SK-N-SH (cell line): ENCODE measurements at regions not wholly inside any gene's neighbourhood (a gene's known extent, or its start where the extent isn't known, plus 50 kb on each side); places are given as distances from the start of the nearest gene placed in this dataset.

Source experiments
- CTCF ChIA-PET: fragments of 300-600, 350-600 bp; formaldehyde crosslinking; extraction: SDS; loops from one replicate; lab custom pipeline; 2021; lab: Yijun Ruan, JAX
- POLR2A ChIA-PET: fragments of 350-600 bp; sonication (Branson Sonifier 250); formaldehyde crosslinking; extraction: SDS; loops from one replicate; lab custom pipeline; 2020; ENCODE audit warnings: antibody characterized with exemption, inconsistent platforms; lab: Yijun Ruan, JAX
- DNase-seq: peaks from one replicate; pipeline ENCODE4 v3.0.0; 2012
- H2AFZ ChIP-seq: fragments of 200-600 bp; sonication (generic); 2 replicates; pipeline ENCODE4 v1.8.1; 2016; ENCODE audit warnings: antibody characterized with exemption, mild to moderate bottlenecking, low read depth
- H3F3A ChIP-seq: fragments of 200-600 bp; sonication (generic); replicated peaks from 2 replicates; pipeline ENCODE3; 2016; ENCODE audit warnings: antibody characterized with exemption, mild to moderate bottlenecking; ENCODE audit not compliant: insufficient read depth
- H3K27ac ChIP-seq, 2 experiments: fragments of 200-500 bp in 1 of 2; fragments of 200-600 bp in 1 of 2; sonication (Bioruptor generic) in 1 of 2; sonication (generic), shearing (Covaris generic) in 1 of 2; 2 replicates each; pipeline versions ENCODE4 v1.5.1 to v1.6.1; 2014 to 2016; ENCODE audit warnings: low read depth in 2 of 2, inconsistent platforms in 1 of 2, low read length in 1 of 2, mild to moderate bottlenecking in 1 of 2, mixed read lengths in 1 of 2
- H3K27me3 ChIP-seq: fragments of 200-600 bp; sonication (generic), shearing (Covaris generic); 2 replicates; pipeline ENCODE4 v1.6.1; 2016; ENCODE audit warnings: mixed run types; ENCODE audit not compliant: insufficient read depth
- H3K36me3 ChIP-seq, 2 experiments: fragments of 200-500 bp in 1 of 2; fragments of 200-600 bp in 1 of 2; sonication (Bioruptor generic) in 1 of 2; sonication (generic) in 1 of 2; replicated peaks in 1 of 2; 2 replicates each; pipeline versions ENCODE3 to v1.5.1; 2014 to 2016; ENCODE audit warnings: low read length in 1 of 2, mild to moderate bottlenecking in 1 of 2; ENCODE audit not compliant: insufficient read depth in 2 of 2, control insufficient read depth in 1 of 2
- H3K4me1 ChIP-seq, 2 experiments: fragments of 200-500 bp in 1 of 2; fragments of 200-600 bp in 1 of 2; sonication (Bioruptor generic) in 1 of 2; sonication (generic), shearing (Covaris generic) in 1 of 2; 2 replicates each; pipeline versions ENCODE4 v1.5.1 to v1.6.1; 2014 to 2016; ENCODE audit warnings: low read depth in 1 of 2, low read length in 1 of 2, mixed run types in 1 of 2; ENCODE audit not compliant: insufficient read depth in 2 of 2, control insufficient read depth in 1 of 2
- H3K4me2 ChIP-seq: fragments of 200-600 bp; sonication (generic), shearing (Covaris generic); 2 replicates; pipeline ENCODE4 v1.6.1; 2017; ENCODE audit warnings: mixed run types
- H3K4me3 ChIP-seq, 2 experiments: fragments of 200-500 bp in 1 of 2; fragments of 200-600 bp in 1 of 2; sonication (Bioruptor generic) in 1 of 2; sonication (generic), shearing (Covaris generic) in 1 of 2; 2 replicates each; pipeline versions ENCODE4 v1.5.1 to v1.8.1; 2014 to 2016; ENCODE audit warnings: low read depth in 2 of 2, inconsistent platforms in 1 of 2, low read length in 1 of 2, mild to moderate bottlenecking in 1 of 2, mixed read lengths in 1 of 2, moderate library complexity in 1 of 2
- H3K79me2 ChIP-seq: fragments of 200-600 bp; sonication (generic); 2 replicates; pipeline ENCODE4 v1.8.1; 2017; ENCODE audit warnings: mild to moderate bottlenecking; ENCODE audit not compliant: insufficient read depth
- H3K9ac ChIP-seq: fragments of 200-600 bp; sonication (generic); 2 replicates; pipeline ENCODE4 v1.6.1; 2017; ENCODE audit warnings: mixed run types
- H3K9me2 ChIP-seq: fragments of 200-600 bp; sonication (generic); 2 replicates; pipeline ENCODE4 v1.6.1; 2017; ENCODE audit warnings: mixed run types
- H3K9me3 ChIP-seq: fragments of 200-600 bp; sonication (generic); 2 replicates; pipeline ENCODE4 v1.6.1; 2017; ENCODE audit warnings: mixed run types, mild to moderate bottlenecking, moderate library complexity
- H4K20me1 ChIP-seq: fragments of 200-600 bp; sonication (generic); 2 replicates; pipeline ENCODE4 v1.6.1; 2017; ENCODE audit warnings: mild to moderate bottlenecking, mixed run types; ENCODE audit not compliant: insufficient read depth
- CTCF ChIP-seq: fragments of 200-600 bp; sonication (generic); IDR thresholded peaks from 2 replicates; pipeline ENCODE4 v1.6.1; 2017; ENCODE audit warnings: antibody characterized with exemption, mild to moderate bottlenecking, moderate library complexity
- FOXM1 ChIP-seq: IDR thresholded peaks from 2 replicates; pipeline ENCODE4 v1.4.0; 2012; ENCODE audit warnings: low read depth, mild to moderate bottlenecking
- MEF2A ChIP-seq: IDR thresholded peaks from 2 replicates; pipeline ENCODE4 v1.4.0; 2012; ENCODE audit warnings: low read depth, borderline replicate concordance
- NFIC ChIP-seq: IDR thresholded peaks from 2 replicates; pipeline ENCODE4 v1.4.0; 2012; ENCODE audit warnings: borderline replicate concordance
- POLR2AphosphoS5 ChIP-seq: IDR thresholded peaks from 2 replicates; pipeline ENCODE4 v1.6.1; 2012; ENCODE audit warnings: low read depth, low read length
- RAD21 ChIP-seq: IDR thresholded peaks from 2 replicates; pipeline ENCODE4 v1.6.1; 2012; ENCODE audit warnings: mild to moderate bottlenecking, low read length
- RFX5 ChIP-seq: IDR thresholded peaks from 2 replicates; pipeline ENCODE4 v1.6.1; 2012; ENCODE audit warnings: mild to moderate bottlenecking, improper control_type of control experiment, low read length
- SIN3A ChIP-seq: IDR thresholded peaks from 2 replicates; pipeline ENCODE4 v1.6.1; 2012; ENCODE audit warnings: low read depth, mild to moderate bottlenecking, low read length, moderate library complexity, borderline replicate concordance
- WGBS: methylation state at CpG from one replicate; pipeline ENCODE4 v1.1.6; 2017; ENCODE audit warnings: low lambda C conversion rate; 5-methylcytosine and 5-hydroxymethylcytosine counted together
- TF ChIP-seq, protein P1 (sequence below): IDR thresholded peaks from 2 replicates; pipeline ENCODE4 v1.6.1; 2012; ENCODE audit warnings: mild to moderate bottlenecking, low read depth, low read length, moderate library complexity

DNA sequence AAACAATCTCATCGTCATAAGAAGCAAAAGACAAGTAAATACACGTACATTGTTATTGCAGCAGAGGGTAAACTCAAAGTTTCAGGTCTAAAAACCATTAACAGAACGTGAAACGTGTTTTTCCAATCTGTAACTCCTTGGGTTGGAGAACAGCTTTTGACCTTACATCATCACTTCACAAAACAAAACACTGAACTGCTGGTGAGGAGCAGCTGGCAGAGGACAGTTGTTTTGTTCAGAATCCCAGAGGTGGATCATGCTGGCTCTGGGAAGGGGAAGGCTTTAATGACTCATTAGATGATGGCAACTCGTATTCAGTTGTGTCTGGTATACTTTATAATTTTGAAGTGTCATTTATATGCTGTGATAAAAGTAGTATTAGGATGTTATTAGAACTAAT, 923.0 kb upstream of the CELF2 start (continued):
- TF ChIP-seq SIN3A = no peak
- no peak for TF ChIP-seq CTCF

DNA sequence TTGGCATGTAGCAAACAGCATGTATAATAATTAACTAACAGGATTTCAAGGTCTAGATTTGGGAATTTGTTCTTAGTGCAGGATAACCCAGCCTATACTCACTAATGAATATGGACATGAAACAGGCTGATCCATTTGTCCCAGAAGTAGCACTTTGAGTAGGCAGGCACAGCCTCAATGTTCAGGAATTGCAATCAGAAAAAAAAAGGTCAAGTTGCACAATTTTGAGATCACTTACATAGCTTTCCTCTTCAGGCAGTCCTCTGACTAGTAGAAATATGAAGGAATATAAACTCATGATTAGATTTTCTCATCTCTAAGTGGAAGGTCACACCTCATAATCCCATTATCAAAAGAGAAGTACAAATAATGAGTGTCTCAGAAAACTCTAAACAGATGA, 921.4 kb upstream of the CELF2 start:
- no peak for DNase-seq
- Histone ChIP-seq H4K20me1 (no peaks in the 10 kb centered on the region), H3K27me3 (no peaks in the 10 kb centered on the region), H3K79me2 (no peaks in the 10 kb centered on the region), H3F3A (no peaks in the 10 kb centered on the region), H3K9me2 (no peaks in the 10 kb centered on the region), H3K4me1 (no peaks in the 10 kb centered on the region), H3K4me2 (no peak overlapping the region), H3K4me3 (no peak overlapping the region), H2AFZ (no peak overlapping the region), H3K27ac (no peak overlapping the region)
- TF ChIP-seq NFIC (no peak), RFX5 (no peak)
- TF ChIP-seq, all 33 proteins: peak for 0
- Histone ChIP-seq H3K9me3 (peaks cover 3% of the 10 kb centered on the region; the same call in 1 of the 2 replicates), H3K36me3 (no peaks in the 10 kb centered on the region), H3K9ac (no peak overlapping the region)
- CTCF ChIA-PET = no interaction called here
- POLR2A ChIA-PET = no interaction called here

GRCh38 chr10:10096898-10097297, 920.8 kb upstream of the CELF2 start:
- no peaks in the 10 kb centered on the region for H3K9me2 ChIP-seq
- no peaks in the 10 kb centered on the region for H3F3A ChIP-seq
- no peaks in the 10 kb centered on the region for H3K36me3 ChIP-seq
- H3K9ac ChIP-seq = no peak overlapping the region
- H3K9me3 ChIP-seq = peaks cover 3% of the 10 kb centered on the region; the same call in 1 of the 2 replicates
- H3K79me2 ChIP-seq = no peaks in the 10 kb centered on the region
- DNase-seq = no peak
- no peak overlapping the region for H3K4me3 ChIP-seq
- H3K4me1 ChIP-seq = no peaks in the 10 kb centered on the region
- no peak overlapping the region for H3K4me2 ChIP-seq
- no peaks in the 10 kb centered on the region for H4K20me1 ChIP-seq
- no peak overlapping the region for H2AFZ ChIP-seq
- WGBS = 37% methylated on average over 3 of the region's 3 CpGs
- TF ChIP-seq RAD21 = no peak
- no peak for TF ChIP-seq MEF2A
- no peak for TF ChIP-seq POLR2AphosphoS5
- TF ChIP-seq FOXM1 = no peak
- TF ChIP-seq RFX5 = no peak
- TF ChIP-seq, protein P1, sequence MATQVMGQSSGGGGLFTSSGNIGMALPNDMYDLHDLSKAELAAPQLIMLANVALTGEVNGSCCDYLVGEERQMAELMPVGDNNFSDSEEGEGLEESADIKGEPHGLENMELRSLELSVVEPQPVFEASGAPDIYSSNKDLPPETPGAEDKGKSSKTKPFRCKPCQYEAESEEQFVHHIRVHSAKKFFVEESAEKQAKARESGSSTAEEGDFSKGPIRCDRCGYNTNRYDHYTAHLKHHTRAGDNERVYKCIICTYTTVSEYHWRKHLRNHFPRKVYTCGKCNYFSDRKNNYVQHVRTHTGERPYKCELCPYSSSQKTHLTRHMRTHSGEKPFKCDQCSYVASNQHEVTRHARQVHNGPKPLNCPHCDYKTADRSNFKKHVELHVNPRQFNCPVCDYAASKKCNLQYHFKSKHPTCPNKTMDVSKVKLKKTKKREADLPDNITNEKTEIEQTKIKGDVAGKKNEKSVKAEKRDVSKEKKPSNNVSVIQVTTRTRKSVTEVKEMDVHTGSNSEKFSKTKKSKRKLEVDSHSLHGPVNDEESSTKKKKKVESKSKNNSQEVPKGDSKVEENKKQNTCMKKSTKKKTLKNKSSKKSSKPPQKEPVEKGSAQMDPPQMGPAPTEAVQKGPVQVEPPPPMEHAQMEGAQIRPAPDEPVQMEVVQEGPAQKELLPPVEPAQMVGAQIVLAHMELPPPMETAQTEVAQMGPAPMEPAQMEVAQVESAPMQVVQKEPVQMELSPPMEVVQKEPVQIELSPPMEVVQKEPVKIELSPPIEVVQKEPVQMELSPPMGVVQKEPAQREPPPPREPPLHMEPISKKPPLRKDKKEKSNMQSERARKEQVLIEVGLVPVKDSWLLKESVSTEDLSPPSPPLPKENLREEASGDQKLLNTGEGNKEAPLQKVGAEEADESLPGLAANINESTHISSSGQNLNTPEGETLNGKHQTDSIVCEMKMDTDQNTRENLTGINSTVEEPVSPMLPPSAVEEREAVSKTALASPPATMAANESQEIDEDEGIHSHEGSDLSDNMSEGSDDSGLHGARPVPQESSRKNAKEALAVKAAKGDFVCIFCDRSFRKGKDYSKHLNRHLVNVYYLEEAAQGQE = no peak
- POLR2A ChIA-PET = no interaction called here
- H3K27ac ChIP-seq = no peak overlapping the region
- H3K27me3 ChIP-seq = no peaks in the 10 kb centered on the region
- CTCF ChIA-PET = no interaction called here
